ENCODE measurements at regions not wholly inside any gene's neighbourhood (a gene's known extent, or its start where the extent isn't known, plus 50 kb on each side); places are given as distances from the start of the nearest gene placed in this dataset.

DNA sequence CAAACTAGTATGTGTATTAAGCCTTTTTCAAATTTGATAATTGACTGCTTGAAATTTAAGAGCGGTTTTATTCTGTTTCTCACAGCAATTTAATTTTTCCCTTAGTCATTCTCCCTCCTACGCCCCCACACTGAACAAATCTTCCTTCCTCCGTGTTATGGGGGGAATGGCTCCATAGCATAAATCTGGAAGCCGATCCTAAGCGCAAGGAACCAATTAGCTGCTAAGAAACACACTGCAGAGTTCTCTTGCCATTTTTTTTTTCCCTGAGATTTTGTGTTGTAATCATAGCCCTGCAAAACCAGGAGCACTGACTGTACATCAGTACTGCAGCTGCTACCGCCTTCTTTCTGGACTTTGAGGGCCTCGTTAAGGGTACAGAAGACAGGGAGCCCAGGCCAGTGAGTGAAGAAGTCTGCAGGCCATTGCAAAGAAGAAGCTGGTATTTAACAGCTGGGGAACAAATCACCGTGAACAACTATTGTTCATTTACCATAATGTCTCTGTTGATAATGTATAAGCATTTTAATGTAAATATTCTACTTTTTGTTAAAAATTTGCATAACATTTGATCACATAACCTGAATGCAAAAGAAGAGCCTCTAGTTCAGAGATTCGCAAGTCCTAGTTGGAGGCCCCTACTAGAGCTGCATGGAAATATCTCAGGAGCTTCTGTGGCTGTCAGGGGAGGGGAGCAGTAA, 264.0 kb downstream of the LRATD1 start:
- no peaks in the 10 kb centered on the region for H3K9me2 ChIP-seq (replicated peaks; ENCODE audit: low read length)
- intact Hi-C loops (cut with micrococcal nuclease): no loop called here
- ATAC-seq (no peak), DNase-seq (no peak)
- H3K4me3 ChIP-seq (ENCODE audit: low read length): no peak overlapping the region
- no peaks in the 10 kb centered on the region for H3K79me2 ChIP-seq (ENCODE audit: low read length)
- ChIA-PET CTCF (no interaction called here), POLR2A (ENCODE audit: unreplicated experiment) (interaction anchor here (0.6 kb wide), 1 partner anchor 269 kb away, joined by 3 read pairs; no protein-coding TSS in a partner anchor)
- BruUV-seq (replicated peaks): no TSS peak
- no peaks in the 10 kb centered on the region for H3F3A ChIP-seq (ENCODE audit: low read length, unreplicated experiment)
- H2AFZ ChIP-seq (ENCODE audit: low read length): no peak overlapping the region
- H3K36me3 ChIP-seq (ENCODE audit: low read depth, low read length): no peaks in the 10 kb centered on the region
- H4K20me1 ChIP-seq (ENCODE audit: low read length): no peaks in the 10 kb centered on the region
- no peaks in the 10 kb centered on the region for H3K9me3 ChIP-seq (ENCODE audit: low read length)
- H3K4me1 ChIP-seq (ENCODE audit: insufficient read depth, low read length): peaks cover 6% of the 10 kb centered on the region; the same call in 1 of the 2 replicates
- no peaks in the 10 kb centered on the region for H3K27me3 ChIP-seq (ENCODE audit: low read length)
- no peak overlapping the region for H3K9ac ChIP-seq (ENCODE audit: low read length)
- no peak overlapping the region for H3K4me2 ChIP-seq (ENCODE audit: low read length)
- TF ChIP-seq, protein P1, sequence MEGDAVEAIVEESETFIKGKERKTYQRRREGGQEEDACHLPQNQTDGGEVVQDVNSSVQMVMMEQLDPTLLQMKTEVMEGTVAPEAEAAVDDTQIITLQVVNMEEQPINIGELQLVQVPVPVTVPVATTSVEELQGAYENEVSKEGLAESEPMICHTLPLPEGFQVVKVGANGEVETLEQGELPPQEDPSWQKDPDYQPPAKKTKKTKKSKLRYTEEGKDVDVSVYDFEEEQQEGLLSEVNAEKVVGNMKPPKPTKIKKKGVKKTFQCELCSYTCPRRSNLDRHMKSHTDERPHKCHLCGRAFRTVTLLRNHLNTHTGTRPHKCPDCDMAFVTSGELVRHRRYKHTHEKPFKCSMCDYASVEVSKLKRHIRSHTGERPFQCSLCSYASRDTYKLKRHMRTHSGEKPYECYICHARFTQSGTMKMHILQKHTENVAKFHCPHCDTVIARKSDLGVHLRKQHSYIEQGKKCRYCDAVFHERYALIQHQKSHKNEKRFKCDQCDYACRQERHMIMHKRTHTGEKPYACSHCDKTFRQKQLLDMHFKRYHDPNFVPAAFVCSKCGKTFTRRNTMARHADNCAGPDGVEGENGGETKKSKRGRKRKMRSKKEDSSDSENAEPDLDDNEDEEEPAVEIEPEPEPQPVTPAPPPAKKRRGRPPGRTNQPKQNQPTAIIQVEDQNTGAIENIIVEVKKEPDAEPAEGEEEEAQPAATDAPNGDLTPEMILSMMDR (conservative IDR thresholded peaks at IDR 0.05; ENCODE audit: low read depth, low read length): no peak
- no peak overlapping the region for H3K27ac ChIP-seq (ENCODE audit: low read length)

DNA sequence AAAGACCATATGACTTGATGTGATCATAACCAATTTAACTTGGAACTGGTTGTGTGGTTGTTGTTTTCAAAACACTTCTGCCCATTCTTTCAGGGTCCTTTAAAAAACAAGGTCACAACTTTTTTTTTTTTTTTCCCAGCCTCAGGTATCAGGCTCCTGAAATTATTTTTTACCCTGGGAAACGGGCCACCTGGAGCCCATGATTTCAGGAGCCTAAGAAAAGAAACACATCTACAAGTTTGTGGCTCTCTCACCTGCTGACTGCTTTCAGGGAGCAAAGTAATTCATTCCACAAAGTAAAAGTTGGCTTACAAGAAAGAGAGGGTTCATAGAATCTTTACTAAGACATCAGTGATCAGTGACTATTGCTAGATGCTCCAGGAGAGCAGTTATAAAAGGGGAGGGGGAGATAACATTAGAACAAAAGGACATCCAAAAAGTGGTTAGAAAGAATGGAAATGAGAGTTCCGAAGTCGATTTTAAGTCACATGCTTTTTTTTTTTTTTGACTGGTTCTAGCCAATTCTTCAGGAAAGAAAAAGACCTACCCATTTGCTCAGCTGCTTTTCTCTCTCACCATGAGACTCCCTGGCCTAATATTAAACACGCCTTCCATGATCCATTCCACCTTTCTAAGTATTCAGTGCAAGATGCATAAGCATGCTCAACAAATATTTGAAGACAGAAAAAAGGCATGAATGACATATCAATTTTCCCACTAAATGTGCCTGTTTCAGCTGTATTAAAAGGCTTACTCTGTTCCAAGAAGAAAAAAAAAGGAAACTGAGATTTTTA, 267.3 kb downstream of the LRATD1 start:
- Histone ChIP-seq H3K4me3 (ENCODE audit: low read length) (no peak overlapping the region), H3K9ac (ENCODE audit: low read length) (no peak overlapping the region), H3K27me3 (ENCODE audit: low read length) (no peaks in the 10 kb centered on the region), H3K36me3 (ENCODE audit: low read depth, low read length) (no peaks in the 10 kb centered on the region; the same call in 1 of the 2 replicates), H3K4me1 (ENCODE audit: insufficient read depth, low read length) (peaks cover 6% of the 10 kb centered on the region), H3K9me3 (ENCODE audit: low read length) (no peaks in the 10 kb centered on the region), H2AFZ (ENCODE audit: low read length) (no peak overlapping the region), H3F3A (ENCODE audit: low read length, unreplicated experiment) (no peaks in the 10 kb centered on the region), H3K79me2 (ENCODE audit: low read length) (no peaks in the 10 kb centered on the region), H3K4me2 (ENCODE audit: low read length) (no peak overlapping the region), H3K27ac (ENCODE audit: low read length) (no peak overlapping the region), H4K20me1 (ENCODE audit: low read length) (no peaks in the 10 kb centered on the region), H3K9me2 (replicated peaks; ENCODE audit: low read length) (no peaks in the 10 kb centered on the region)
- intact Hi-C loops (cut with micrococcal nuclease): loop anchor here (5.0 kb wide), 2 partner anchors 268 to 677 kb away; partner anchors contain the start of gene LRATD1
- CTCF ChIA-PET: no interaction called here
- POLR2A ChIA-PET (ENCODE audit: unreplicated experiment): no interaction called here
- ATAC-seq: no peak
- BruUV-seq (replicated peaks): no TSS peak
- TF ChIP-seq EZH2 (IDR thresholded peaks at IDR 0.05; ENCODE audit: low read length, unreplicated experiment): no peak
- TF ChIP-seq, protein P1 (conservative IDR thresholded peaks at IDR 0.05; ENCODE audit: low read depth, low read length): no peak
- no peak for TF ChIP-seq EZH2phosphoT487 (IDR thresholded peaks at IDR 0.05; ENCODE audit: borderline replicate concordance, low read length)
- no peak for DNase-seq

DNA sequence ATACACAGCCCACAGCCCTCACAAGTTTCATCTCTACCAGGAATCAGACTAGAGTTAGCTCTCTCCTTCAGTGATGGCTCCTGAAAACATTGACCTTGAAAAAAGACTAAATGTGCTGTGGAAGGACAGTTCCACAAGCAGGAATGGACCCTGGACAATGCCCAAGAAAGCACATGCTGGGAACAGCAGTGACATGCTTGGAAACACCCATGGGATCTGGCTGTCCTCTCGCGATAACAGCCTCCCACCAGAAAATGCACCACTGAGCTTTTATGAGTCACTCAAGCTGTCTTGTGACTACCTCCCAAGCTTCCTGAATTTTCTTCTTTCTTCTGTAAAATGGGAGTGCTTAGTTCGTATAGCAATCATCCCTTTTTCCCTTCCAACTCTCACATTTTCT, 269.2 kb downstream of the LRATD1 start:
- CTCF ChIA-PET: interaction anchor here (0.7 kb wide), 1 partner anchor 484 kb away, joined by 3 read pairs; no protein-coding TSS in a partner anchor
- TF ChIP-seq EZH2phosphoT487 (IDR thresholded peaks at IDR 0.05; ENCODE audit: borderline replicate concordance, low read length) (no peak), EZH2 (IDR thresholded peaks at IDR 0.05; ENCODE audit: low read length, unreplicated experiment) (no peak)
- TF ChIP-seq, protein P1 (conservative IDR thresholded peaks at IDR 0.05; ENCODE audit: low read depth, low read length): no peak
- BruUV-seq (replicated peaks): no TSS peak

More for the DNA sequence above, 269.2 kb downstream of the LRATD1 start:
- H4K20me1 ChIP-seq (ENCODE audit: low read length): no peaks in the 10 kb centered on the region
- H3K4me1 ChIP-seq (ENCODE audit: insufficient read depth, low read length): peaks cover 4% of the 10 kb centered on the region; the same call in 1 of the 2 replicates
- no peak for DNase-seq
- no peaks in the 10 kb centered on the region for H3F3A ChIP-seq (ENCODE audit: low read length, unreplicated experiment)
- POLR2A ChIA-PET (ENCODE audit: unreplicated experiment): no interaction called here
- no peaks in the 10 kb centered on the region for H3K27me3 ChIP-seq (ENCODE audit: low read length)
- H3K27ac ChIP-seq (ENCODE audit: low read length): no peak overlapping the region
- H3K9me2 ChIP-seq (replicated peaks; ENCODE audit: low read length): no peaks in the 10 kb centered on the region
- H3K79me2 ChIP-seq (ENCODE audit: low read length): no peaks in the 10 kb centered on the region
- H3K36me3 ChIP-seq (ENCODE audit: low read depth, low read length): no peaks in the 10 kb centered on the region; the same call in 1 of the 2 replicates
- H3K4me3 ChIP-seq (ENCODE audit: low read length): no peak overlapping the region
- no peaks in the 10 kb centered on the region for H3K9me3 ChIP-seq (ENCODE audit: low read length)
- no peak overlapping the region for H3K9ac ChIP-seq (ENCODE audit: low read length)
- no peak overlapping the region for H2AFZ ChIP-seq (ENCODE audit: low read length)
- no peak overlapping the region for H3K4me2 ChIP-seq (ENCODE audit: low read length)
- intact Hi-C loops (cut with micrococcal nuclease): loop anchor here (5.0 kb wide), 2 partner anchors 269 to 676 kb away; partner anchors contain the start of gene LRATD1
- ATAC-seq: no peak

Data from PC-3 (cell line).